ENCODE measurements at regions not wholly inside any gene's neighbourhood (a gene's known extent, or its start where the extent isn't known, plus 50 kb on each side); places are given as distances from the start of the nearest gene placed in this dataset.

DNA sequence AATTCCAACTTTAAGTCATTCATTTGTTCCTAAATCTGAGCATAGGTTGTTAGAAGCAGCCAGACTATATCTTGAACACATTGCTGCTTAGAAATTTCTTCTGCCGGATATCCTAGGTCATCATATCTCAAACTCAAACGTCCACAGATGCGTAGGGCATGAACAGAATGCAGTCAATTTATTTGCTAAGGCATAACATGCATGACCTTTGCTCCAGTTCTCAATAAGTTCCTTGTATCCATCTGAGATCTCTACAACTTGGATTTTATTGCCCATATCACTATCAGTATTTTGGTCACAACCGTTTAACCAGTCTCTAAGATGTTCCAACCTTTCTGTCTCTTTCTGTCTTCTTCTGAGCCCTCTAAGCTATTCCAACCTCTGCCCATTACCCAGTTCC is 210.9 kb upstream of the MANEA start:
- TF ChIP-seq, protein P1, sequence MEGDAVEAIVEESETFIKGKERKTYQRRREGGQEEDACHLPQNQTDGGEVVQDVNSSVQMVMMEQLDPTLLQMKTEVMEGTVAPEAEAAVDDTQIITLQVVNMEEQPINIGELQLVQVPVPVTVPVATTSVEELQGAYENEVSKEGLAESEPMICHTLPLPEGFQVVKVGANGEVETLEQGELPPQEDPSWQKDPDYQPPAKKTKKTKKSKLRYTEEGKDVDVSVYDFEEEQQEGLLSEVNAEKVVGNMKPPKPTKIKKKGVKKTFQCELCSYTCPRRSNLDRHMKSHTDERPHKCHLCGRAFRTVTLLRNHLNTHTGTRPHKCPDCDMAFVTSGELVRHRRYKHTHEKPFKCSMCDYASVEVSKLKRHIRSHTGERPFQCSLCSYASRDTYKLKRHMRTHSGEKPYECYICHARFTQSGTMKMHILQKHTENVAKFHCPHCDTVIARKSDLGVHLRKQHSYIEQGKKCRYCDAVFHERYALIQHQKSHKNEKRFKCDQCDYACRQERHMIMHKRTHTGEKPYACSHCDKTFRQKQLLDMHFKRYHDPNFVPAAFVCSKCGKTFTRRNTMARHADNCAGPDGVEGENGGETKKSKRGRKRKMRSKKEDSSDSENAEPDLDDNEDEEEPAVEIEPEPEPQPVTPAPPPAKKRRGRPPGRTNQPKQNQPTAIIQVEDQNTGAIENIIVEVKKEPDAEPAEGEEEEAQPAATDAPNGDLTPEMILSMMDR (IDR thresholded peaks at IDR 0.05) = no peak
- TF ChIP-seq POLR2A (IDR thresholded peaks at IDR 0.05) = no peak

Measured in thyroid gland (tissue), 4 donors.